ENCODE measurements at regions not wholly inside any gene's neighbourhood (a gene's known extent, or its start where the extent isn't known, plus 50 kb on each side); places are given as distances from the start of the nearest gene placed in this dataset.
A peak's percentile ranks its signal among the peaks of the same experiment; 100 is the strongest.

- DNase-seq (ENCODE audit: low read depth) = no peak
Observed at GRCh38 chr2:12827721-12828120, 111.0 kb downstream of the TRIB2 start.

- DNase-seq (ENCODE audit: low read depth) = no peak
Observed at GRCh38 chr2:12828980-12829379, 112.2 kb downstream of the TRIB2 start.

- DNase-seq (ENCODE audit: low read depth) = no peak
Observed at GRCh38 chr2:12831016-12831415, 114.3 kb downstream of the TRIB2 start.

- DNase-seq (ENCODE audit: low read depth) = no peak
Observed at GRCh38 chr2:12834239-12834638, 117.5 kb downstream of the TRIB2 start.

- DNase-seq (ENCODE audit: low read depth) = no peak
Observed at GRCh38 chr2:12835733-12836132, 119.0 kb downstream of the TRIB2 start.

- no peak for DNase-seq (ENCODE audit: low read depth)
Observed at GRCh38 chr2:12839339-12839738, 122.6 kb downstream of the TRIB2 start.

GRCh38 chr2:12841021-12841420 lies 124.3 kb downstream of the TRIB2 start:
- no peak for DNase-seq (ENCODE audit: low read depth)

GRCh38 chr2:12842917-12843316 lies 126.2 kb downstream of the TRIB2 start:
- no peak for DNase-seq (ENCODE audit: low read depth)

- no peak for DNase-seq (ENCODE audit: low read depth)
Observed at GRCh38 chr2:12844511-12844910, 127.8 kb downstream of the TRIB2 start.

- no peak for DNase-seq (ENCODE audit: low read depth)
Observed at GRCh38 chr2:12847694-12848575, 131.2 kb downstream of the TRIB2 start.

GRCh38 chr2:12852135-12852534 lies 135.4 kb downstream of the TRIB2 start:
- DNase-seq (ENCODE audit: low read depth) = no peak

- DNase-seq (ENCODE audit: low read depth) = no peak
Observed at GRCh38 chr2:12854001-12854530, 137.3 kb downstream of the TRIB2 start.

- DNase-seq (ENCODE audit: low read depth) = no peak
Observed at GRCh38 chr2:12855508-12855907, 138.8 kb downstream of the TRIB2 start.

- peak; percentile 76 for DNase-seq (ENCODE audit: low read depth)
Observed at GRCh38 chr2:12856934-12857601, 140.3 kb downstream of the TRIB2 start.

GRCh38 chr2:12857891-12858290 lies 141.2 kb downstream of the TRIB2 start:
- no peak for DNase-seq (ENCODE audit: low read depth)

GRCh38 chr2:12858786-12859185 lies 142.1 kb downstream of the TRIB2 start:
- DNase-seq (ENCODE audit: low read depth) = no peak

- peak; percentile 63 for DNase-seq (ENCODE audit: low read depth)
Observed at GRCh38 chr2:12861344-12861930, 144.7 kb downstream of the TRIB2 start.

- DNase-seq (ENCODE audit: low read depth) = no peak
Observed at GRCh38 chr2:12862541-12862940, 145.8 kb downstream of the TRIB2 start.

GRCh38 chr2:12863937-12864336 lies 147.2 kb downstream of the TRIB2 start:
- no peak for DNase-seq (ENCODE audit: low read depth)

GRCh38 chr2:12867631-12868287 lies 151.0 kb downstream of the TRIB2 start:
- DNase-seq (ENCODE audit: low read depth) = no peak

- no peak for DNase-seq (ENCODE audit: low read depth)
Observed at GRCh38 chr2:12870692-12871091, 154.0 kb downstream of the TRIB2 start.
